RCC 7860 (cell line): ENCODE measurements at regions not wholly inside any gene's neighbourhood (a gene's known extent, or its start where the extent isn't known, plus 50 kb on each side); places are given as distances from the start of the nearest gene placed in this dataset.

Experiments
- DNase-seq: peaks from one replicate; pipeline ENCODE4 v3.0.0-alpha.2; 2015; ENCODE audit warnings: low spot score
- FAIRE-seq: peaks from 2 replicates; lab custom pipeline; 2012; peaks lifted over from hg19 to GRCh38; lab: Jason Lieb, UNC

- FAIRE-seq (no peak), DNase-seq (no peak)
These were observed 158.0 kb upstream of the PCDH10 start for GRCh38 chr4:132991111-132991510.

- DNase-seq (no peak), FAIRE-seq (no peak)
These were observed 156.4 kb upstream of the PCDH10 start for GRCh38 chr4:132992686-132993085.

GRCh38 chr4:132998585-132999230 is 150.4 kb upstream of the PCDH10 start:
- DNase-seq (no peak), FAIRE-seq (no peak)

GRCh38 chr4:133000012-133000411 is 149.1 kb upstream of the PCDH10 start:
- DNase-seq (no peak), FAIRE-seq (no peak)

- no peak for DNase-seq
- FAIRE-seq, result no peak
These were observed 145.9 kb upstream of the PCDH10 start for GRCh38 chr4:133003169-133003568.

DNA sequence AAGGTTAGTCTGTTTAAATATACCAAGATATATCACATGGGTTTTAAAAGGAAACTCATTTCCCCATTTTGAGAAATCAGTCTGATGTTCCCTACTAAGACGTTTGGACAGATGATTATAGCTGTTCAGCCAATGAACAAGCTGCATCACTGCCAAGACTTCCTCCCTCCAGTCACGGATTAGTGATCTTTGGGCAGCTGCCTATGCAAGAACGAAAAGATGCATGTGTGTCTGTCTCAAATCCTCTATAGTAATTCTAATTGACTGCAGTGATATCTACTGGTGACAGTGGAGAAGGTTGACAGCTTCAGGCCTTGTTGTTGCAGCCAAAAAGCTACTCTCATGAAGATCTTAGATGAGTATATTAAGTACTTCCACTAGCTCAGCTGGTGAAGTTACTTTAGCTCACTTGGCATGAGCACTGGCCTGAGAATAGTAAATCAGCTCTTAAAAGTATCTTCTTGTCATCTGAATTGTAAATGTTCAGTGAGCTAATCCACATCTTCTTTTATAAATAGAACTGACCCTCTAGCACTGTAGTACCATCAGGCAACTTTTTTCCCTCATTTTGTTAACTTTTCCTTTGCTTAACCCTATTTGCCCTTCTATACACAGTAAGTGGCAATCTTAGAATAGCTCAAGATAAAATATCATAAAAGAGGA is 134.5 kb upstream of the PCDH10 start:
- no peak for FAIRE-seq
- DNase-seq, result no peak

GRCh38 chr4:133045288-133045687 is 103.8 kb upstream of the PCDH10 start:
- no peak for DNase-seq
- FAIRE-seq, result no peak

GRCh38 chr4:133046156-133046555 is 102.9 kb upstream of the PCDH10 start:
- FAIRE-seq (no peak), DNase-seq (no peak)

DNA sequence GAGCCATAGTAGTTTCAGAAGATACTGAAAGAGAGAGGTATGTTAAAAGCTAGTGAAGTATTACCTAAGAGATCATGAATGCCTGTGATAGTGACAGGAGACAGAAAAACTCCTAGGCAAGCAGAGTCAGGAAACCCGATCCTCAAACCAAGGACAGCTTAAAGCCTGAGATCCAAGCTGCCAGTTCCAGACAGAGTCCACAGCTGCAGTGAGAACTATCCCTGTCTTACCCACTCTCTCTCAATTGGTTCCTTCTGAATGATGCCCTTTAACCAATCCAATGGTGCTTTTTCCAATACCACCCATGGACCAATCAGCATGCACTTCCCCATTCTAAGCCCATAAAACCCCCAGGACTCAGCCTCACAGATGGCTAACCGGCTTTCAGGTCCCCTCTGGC is 90.4 kb upstream of the PCDH10 start:
- DNase-seq (no peak), FAIRE-seq (no peak)

DNA sequence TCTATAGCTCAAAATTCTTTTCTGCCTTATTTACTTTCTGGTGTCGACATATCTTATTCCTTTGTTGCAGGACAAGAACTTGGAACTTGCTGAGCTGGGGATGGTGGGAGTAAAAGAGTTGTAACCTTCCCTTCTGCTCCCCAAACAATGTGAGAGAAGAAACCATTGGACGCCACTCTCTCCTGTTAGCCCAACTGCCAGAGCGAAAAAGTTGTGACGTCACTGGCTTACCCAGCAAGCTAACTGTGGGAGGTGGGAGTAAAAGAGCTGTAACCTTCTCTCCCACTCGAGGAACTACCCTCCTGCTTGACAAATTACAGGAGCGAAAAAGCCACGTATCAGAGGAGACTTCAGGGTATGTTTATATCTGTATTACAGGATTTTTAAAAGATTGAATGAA is 90.0 kb upstream of the PCDH10 start:
- FAIRE-seq (no peak), DNase-seq (no peak)

GRCh38 chr4:133062851-133063250 is 86.2 kb upstream of the PCDH10 start:
- FAIRE-seq (no peak), DNase-seq (no peak)

DNA sequence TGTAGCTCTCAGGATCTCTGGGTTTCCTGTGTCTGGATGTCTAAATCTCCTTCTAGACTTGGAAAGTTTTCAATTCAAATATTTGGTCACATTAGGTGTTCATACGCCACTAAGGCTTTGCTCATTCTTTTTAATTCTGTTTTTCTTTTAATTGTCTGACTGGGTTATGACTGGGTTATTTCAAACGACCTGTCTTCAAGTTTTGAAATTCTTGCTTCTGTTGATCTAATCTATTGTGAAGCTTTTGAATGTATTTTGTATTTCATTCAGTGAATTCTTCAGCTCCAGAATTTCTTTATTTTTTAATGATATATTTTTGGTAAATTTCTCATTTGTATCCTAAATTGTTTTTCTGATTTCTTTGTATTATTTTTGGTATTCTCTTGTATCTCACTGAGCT is 81.0 kb upstream of the PCDH10 start:
- FAIRE-seq, result no peak
- no peak for DNase-seq

- FAIRE-seq, result no peak
These were observed 67.8 kb upstream of the PCDH10 start for GRCh38 chr4:133081246-133081645.

DNA sequence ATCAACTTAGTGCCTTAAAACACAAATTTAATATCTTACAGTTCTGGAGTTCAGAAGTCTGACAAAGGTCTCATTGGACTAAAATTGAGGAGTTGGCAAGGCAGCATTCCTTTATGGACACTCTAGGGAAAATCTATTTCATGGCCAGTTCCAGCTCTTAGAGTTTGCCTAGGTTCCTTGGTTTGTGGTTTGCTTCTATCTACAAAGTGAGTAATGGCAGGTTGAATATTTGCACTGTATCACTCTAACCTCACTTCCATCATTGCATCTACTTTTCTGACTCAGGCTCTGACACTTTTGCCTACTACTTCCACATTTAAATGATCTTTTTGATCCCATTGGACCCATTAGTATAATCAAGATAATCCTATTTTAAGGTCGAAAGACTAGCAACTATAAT is 64.7 kb upstream of the PCDH10 start:
- FAIRE-seq (no peak), DNase-seq (peak; percentile 21)

More at GRCh38 chr4:133081246-133081645, 67.8 kb upstream of the PCDH10 start:
- DNase-seq, result no peak

DNA sequence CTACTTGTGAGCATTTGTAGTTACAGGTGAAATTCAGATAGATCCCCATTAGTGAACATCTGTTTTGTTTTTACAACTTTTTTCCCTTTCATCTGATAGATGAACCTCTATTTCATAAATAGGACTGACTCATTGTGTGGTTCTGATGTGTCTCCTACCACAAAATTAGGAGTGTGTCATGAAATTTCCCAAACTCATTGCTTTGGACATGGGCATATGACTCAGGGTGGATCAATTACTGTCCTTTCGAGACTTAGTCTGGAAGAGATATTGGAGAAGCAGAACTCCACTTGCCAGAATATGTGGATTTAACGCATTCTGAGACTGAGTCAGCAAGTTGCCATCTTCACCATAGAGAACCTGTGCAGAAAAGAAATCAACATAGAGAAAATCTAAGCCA is 53.5 kb upstream of the PCDH10 start:
- DNase-seq (no peak), FAIRE-seq (no peak)

DNA sequence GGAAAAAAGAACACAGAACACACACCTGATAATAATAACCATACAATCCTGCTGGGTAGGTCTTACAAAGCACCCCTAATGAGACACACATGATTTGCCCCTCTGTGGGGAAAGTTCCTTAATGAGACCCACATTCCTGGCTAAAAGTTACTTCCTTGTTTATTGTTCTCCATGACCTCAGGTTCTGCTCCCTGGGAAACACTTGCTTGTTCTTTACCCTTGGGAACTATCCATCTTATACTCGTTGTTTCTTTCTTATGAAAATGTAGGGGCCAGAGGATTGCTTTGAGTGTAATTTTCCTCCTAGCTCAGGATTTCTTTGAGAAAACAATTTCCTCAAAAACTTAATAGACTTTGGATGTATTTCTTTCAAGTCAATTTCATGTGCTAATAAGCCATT is 52.1 kb upstream of the PCDH10 start:
- FAIRE-seq (no peak), DNase-seq (no peak)
